ENCODE measurements at regions not wholly inside any gene's neighbourhood (a gene's known extent, or its start where the extent isn't known, plus 50 kb on each side); places are given as distances from the start of the nearest gene placed in this dataset.

DNA sequence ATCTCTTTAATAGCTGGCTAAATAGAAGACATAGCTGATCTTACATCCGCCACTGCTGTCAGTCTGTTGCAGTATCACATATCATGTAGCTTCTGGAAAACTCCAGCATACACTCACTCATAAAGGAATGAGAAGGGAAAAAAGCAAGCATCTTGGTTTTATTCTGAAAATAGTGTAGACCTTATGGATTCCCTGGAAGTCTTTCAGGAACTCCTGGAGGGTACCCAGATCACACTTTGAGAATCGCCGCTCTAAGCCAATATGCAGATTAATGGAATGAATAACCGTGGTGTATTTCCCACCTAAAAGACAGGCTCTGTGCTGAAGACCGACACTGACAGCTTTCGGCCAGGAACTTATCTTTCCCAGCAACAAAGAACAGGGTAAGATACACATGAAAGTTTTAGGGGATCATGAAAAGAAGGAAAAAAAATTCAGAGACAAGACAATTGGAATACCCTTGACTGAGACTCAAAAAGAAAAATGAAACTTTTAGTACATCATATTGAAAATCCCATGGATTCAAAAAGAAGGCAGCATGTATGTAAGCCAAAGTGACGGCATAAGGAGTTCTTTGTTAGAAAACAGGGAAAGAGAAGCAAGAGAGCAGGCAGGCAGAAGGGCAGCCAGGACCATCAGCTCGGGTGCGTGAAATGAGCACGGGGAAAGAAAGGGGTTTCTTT lies 56.4 kb upstream of the SEC11C start (continued):
- TF ChIP-seq GTF2F1 (IDR thresholded peaks at IDR 0.05; ENCODE audit: borderline replicate concordance, low read depth, low read length) (no peak), HDAC2 (IDR thresholded peaks at IDR 0.05; ENCODE audit: borderline replicate concordance in 1 of 2, low read depth in 2 of 2, low read length in 2 of 2) (no peak), CHD1 (IDR thresholded peaks at IDR 0.05; ENCODE audit: low read depth, low read length) (no peak), TAF7 (optimal IDR thresholded peaks at IDR 0.05; ENCODE audit: borderline replicate concordance, low read depth, low read length) (no peak), KDM1A (IDR thresholded peaks at IDR 0.05; ENCODE audit: borderline replicate concordance, low read length) (no peak)
